ENCODE measurements at regions not wholly inside any gene's neighbourhood (a gene's known extent, or its start where the extent isn't known, plus 50 kb on each side); places are given as distances from the start of the nearest gene placed in this dataset.

GRCh38 chr11:134654161-134654915 lies 242.3 kb upstream of the B3GAT1 start:
- no peak for TF ChIP-seq CTCF (conservative IDR thresholded peaks at IDR 0.05 in 1 of 2, IDR thresholded peaks at IDR 0.05 in 1 of 2; ENCODE audit: low read depth in 1 of 2, low read length in 2 of 2)
- TF ChIP-seq EZH2 (IDR thresholded peaks at IDR 0.05; ENCODE audit: low read length, missing control alignments): no peak
